SK-N-SH treated with all-trans-retinoic acid at 6 μM for 48 hours (cell line): ENCODE measurements at regions not wholly inside any gene's neighbourhood (a gene's known extent, or its start where the extent isn't known, plus 50 kb on each side); places are given as distances from the start of the nearest gene placed in this dataset.

Experiments
- PATZ1 ChIP-seq: fragments of 250-450 bp; sonication (Bioruptor Pico); IDR thresholded peaks from 2 replicates; pipeline ENCODE4 v1.8.0; 2020; ENCODE audit warnings: mild to moderate bottlenecking, moderate library complexity, borderline replicate concordance
- POU6F1 ChIP-seq: fragments of 250-450 bp; sonication (Bioruptor Pico); IDR thresholded peaks from 2 replicates; pipeline ENCODE4 v1.8.0; 2021; ENCODE audit warnings: low read depth, mild to moderate bottlenecking, moderate library complexity, borderline replicate concordance
- PPARA ChIP-seq: fragments of 250-450 bp; sonication (Bioruptor Pico); IDR thresholded peaks from 2 replicates; pipeline ENCODE4 v1.5.0; 2020; ENCODE audit warnings: mild to moderate bottlenecking, borderline replicate concordance
- SNAI2 ChIP-seq: fragments of 250-450 bp; sonication (Bioruptor Pico); IDR thresholded peaks from 2 replicates; pipeline ENCODE4 v1.5.0; 2020; ENCODE audit warnings: mild to moderate bottlenecking, moderate library complexity
- TCF4 ChIP-seq: fragments of 250-450 bp; sonication (Bioruptor Pico); IDR thresholded peaks from 2 replicates; pipeline ENCODE4 v1.8.0; 2021; ENCODE audit warnings: mild to moderate bottlenecking, moderate library complexity, borderline replicate concordance
- TSHZ2 ChIP-seq: fragments of 250-450 bp; sonication (Bioruptor Pico); IDR thresholded peaks from 2 replicates; pipeline ENCODE4 v1.5.0; 2020; ENCODE audit warnings: mild to moderate bottlenecking, moderate library complexity
- ZFP3 ChIP-seq: fragments of 250-450 bp; sonication (Bioruptor Pico); IDR thresholded peaks from 2 replicates; pipeline ENCODE4 v1.5.0; 2020; ENCODE audit warnings: mild to moderate bottlenecking, moderate library complexity
- ZFP30 ChIP-seq: fragments of 450-650 bp; formaldehyde crosslinking; IDR thresholded peaks from 2 replicates; pipeline ENCODE4 v1.5.0; 2022; ENCODE audit warnings: mild to moderate bottlenecking, moderate library complexity
- ZNF565 ChIP-seq: fragments of 450-650 bp; formaldehyde crosslinking; conservative IDR thresholded peaks from 2 replicates; pipeline ENCODE4 v1.5.0; 2020; ENCODE audit warnings: low read depth, mild to moderate bottlenecking, moderate library complexity

GRCh38 chr13:89567025-89567424 is 1780.5 kb upstream of the MIR17HG start:
- TF ChIP-seq ZNF565 (CRISPR knock-in tag), result no peak
- TF ChIP-seq PATZ1 (CRISPR knock-in tag), result no peak
- no peak for TF ChIP-seq TSHZ2 (CRISPR knock-in tag)
- TF ChIP-seq PPARA (CRISPR knock-in tag), result no peak
- TF ChIP-seq ZFP30 (CRISPR knock-in tag), result no peak
- TF ChIP-seq ZFP3 (CRISPR knock-in tag), result no peak
- no peak for TF ChIP-seq SNAI2
- no peak for TF ChIP-seq POU6F1 (CRISPR knock-in tag)
- no peak for TF ChIP-seq TCF4
